ENCODE measurements at regions not wholly inside any gene's neighbourhood (a gene's known extent, or its start where the extent isn't known, plus 50 kb on each side); places are given as distances from the start of the nearest gene placed in this dataset.
A peak's percentile ranks its signal among the peaks of the same experiment; 100 is the strongest.

GRCh38 chr18:39521164-39521563, 1955.6 kb upstream of the CELF4 start:
- intact Hi-C loops (cut with DNase I): no loop called here
- no peak for TF ChIP-seq POLR2A (IDR thresholded peaks at IDR 0.05)
- Histone ChIP-seq H3K4me3 (no peak overlapping the region), H3K27me3 (no peaks in the 10 kb centered on the region), H3K4me1 (no peaks in the 10 kb centered on the region), H3K9me3 (no peaks in the 10 kb centered on the region), H3K36me3 (no peaks in the 10 kb centered on the region), H3K27ac (no peak overlapping the region)
- DNase-seq (no peak), ATAC-seq (no peak)

GRCh38 chr18:39519741-39520140, 1954.1 kb upstream of the CELF4 start:
- Histone ChIP-seq H3K36me3 (no peaks in the 10 kb centered on the region), H3K27me3 (no peaks in the 10 kb centered on the region), H3K4me3 (no peak overlapping the region), H3K9me3 (no peaks in the 10 kb centered on the region), H3K27ac (no peak overlapping the region), H3K4me1 (no peaks in the 10 kb centered on the region)
- TF ChIP-seq, protein P1, sequence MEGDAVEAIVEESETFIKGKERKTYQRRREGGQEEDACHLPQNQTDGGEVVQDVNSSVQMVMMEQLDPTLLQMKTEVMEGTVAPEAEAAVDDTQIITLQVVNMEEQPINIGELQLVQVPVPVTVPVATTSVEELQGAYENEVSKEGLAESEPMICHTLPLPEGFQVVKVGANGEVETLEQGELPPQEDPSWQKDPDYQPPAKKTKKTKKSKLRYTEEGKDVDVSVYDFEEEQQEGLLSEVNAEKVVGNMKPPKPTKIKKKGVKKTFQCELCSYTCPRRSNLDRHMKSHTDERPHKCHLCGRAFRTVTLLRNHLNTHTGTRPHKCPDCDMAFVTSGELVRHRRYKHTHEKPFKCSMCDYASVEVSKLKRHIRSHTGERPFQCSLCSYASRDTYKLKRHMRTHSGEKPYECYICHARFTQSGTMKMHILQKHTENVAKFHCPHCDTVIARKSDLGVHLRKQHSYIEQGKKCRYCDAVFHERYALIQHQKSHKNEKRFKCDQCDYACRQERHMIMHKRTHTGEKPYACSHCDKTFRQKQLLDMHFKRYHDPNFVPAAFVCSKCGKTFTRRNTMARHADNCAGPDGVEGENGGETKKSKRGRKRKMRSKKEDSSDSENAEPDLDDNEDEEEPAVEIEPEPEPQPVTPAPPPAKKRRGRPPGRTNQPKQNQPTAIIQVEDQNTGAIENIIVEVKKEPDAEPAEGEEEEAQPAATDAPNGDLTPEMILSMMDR (IDR thresholded peaks at IDR 0.05): no peak
- no peak for DNase-seq
- no peak for ATAC-seq
- WGBS (ENCODE audit: insufficient coverage, low coverage, low lambda C conversion rate, missing lambda C conversion rate): 52% methylated on average over 2 of the region's 2 CpGs
- intact Hi-C loops (cut with DNase I): no loop called here

DNA sequence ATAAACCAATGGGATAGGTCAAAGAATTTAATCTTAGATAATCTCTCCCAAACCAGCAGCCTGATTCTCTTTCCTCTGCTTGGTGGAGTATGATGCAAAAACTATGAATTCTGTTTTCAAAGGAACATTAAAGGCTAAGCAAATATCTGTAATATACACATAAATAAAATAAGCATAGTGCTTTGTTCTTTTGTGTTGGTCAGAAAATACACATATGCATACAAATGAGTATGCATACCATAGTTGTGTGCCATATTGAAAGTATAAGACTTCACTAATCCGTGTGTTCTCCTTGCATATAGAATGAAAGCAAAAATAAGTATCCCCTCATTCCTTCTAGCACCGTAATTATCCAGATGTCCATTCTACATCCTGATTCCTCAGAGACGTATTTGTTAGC, 1949.7 kb upstream of the CELF4 start:
- intact Hi-C loops (cut with DNase I): no loop called here
- peaks cover 0 to 4% (median 0%) of the 10 kb centered on the region in 4 donors for H3K4me1 ChIP-seq
- WGBS (ENCODE audit: insufficient coverage, low coverage, low lambda C conversion rate, missing lambda C conversion rate): 62% methylated on average over 3 of the region's 3 CpGs
- no peak for DNase-seq
- H3K27ac ChIP-seq: no peak overlapping the region
- H3K9me3 ChIP-seq: no peaks in the 10 kb centered on the region
- no peaks in the 10 kb centered on the region for H3K27me3 ChIP-seq
- no peaks in the 10 kb centered on the region for H3K36me3 ChIP-seq
- H3K4me3 ChIP-seq: no peak overlapping the region
- ATAC-seq: no peak
- TF ChIP-seq, protein P1 (IDR thresholded peaks at IDR 0.05): no peak
- no peak for TF ChIP-seq POLR2A (IDR thresholded peaks at IDR 0.05)

DNA sequence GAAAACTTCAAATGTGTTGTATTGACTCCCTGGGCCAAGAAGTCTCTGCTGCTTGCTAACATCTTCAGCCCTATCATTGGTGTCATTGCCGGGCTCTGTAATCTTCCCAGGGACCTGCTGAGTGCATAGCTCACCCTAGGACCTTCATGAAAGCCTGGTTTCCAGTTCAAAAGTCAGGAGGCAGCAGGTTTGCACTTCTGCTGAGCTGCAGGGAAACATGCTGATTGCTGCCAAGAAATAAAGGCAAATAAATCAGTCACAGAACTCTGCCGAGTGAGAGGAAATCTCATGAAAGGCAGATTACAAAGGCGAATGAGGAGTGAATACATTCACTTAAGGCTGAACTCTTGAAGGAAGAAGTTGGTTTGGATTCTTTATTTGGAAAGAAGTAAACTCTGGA, 1947.6 kb upstream of the CELF4 start:
- Histone ChIP-seq H3K27me3 (no peaks in the 10 kb centered on the region), H3K36me3 (no peaks in the 10 kb centered on the region), H3K4me1 (peaks cover 0 to 4% (median 0%) of the 10 kb centered on the region in 4 donors), H3K9me3 (no peaks in the 10 kb centered on the region), H3K27ac (no peak overlapping the region), H3K4me3 (no peak overlapping the region)
- WGBS (ENCODE audit: insufficient coverage, low coverage, low lambda C conversion rate, missing lambda C conversion rate): 34% methylated on average over 3 of the region's 3 CpGs
- DNase-seq (peak in 1 of 3 donors; percentile 25), ATAC-seq (peak; percentile 17 to 97 (median 70))
- TF ChIP-seq, protein P1 (IDR thresholded peaks at IDR 0.05): no peak
- TF ChIP-seq POLR2A (IDR thresholded peaks at IDR 0.05): no peak
- intact Hi-C loops (cut with DNase I): no loop called here

GRCh38 chr18:39506581-39507330, 1941.2 kb upstream of the CELF4 start:
- H3K27ac ChIP-seq: no peak overlapping the region
- H3K9me3 ChIP-seq: no peaks in the 10 kb centered on the region
- ATAC-seq: no peak
- intact Hi-C loops (cut with DNase I): no loop called here
- DNase-seq: no peak
- TF ChIP-seq POLR2A (IDR thresholded peaks at IDR 0.05): no peak
- TF ChIP-seq, protein P1 (IDR thresholded peaks at IDR 0.05): no peak
- no peaks in the 10 kb centered on the region for H3K27me3 ChIP-seq
- no peaks in the 10 kb centered on the region for H3K36me3 ChIP-seq
- H3K4me1 ChIP-seq: no peaks in the 10 kb centered on the region
- 50% methylated on average over 5 of the region's 5 CpGs for WGBS (ENCODE audit: insufficient coverage, low coverage, low lambda C conversion rate, missing lambda C conversion rate)
- no peak overlapping the region for H3K4me3 ChIP-seq
